ENCODE measurements at regions not wholly inside any gene's neighbourhood (a gene's known extent, or its start where the extent isn't known, plus 50 kb on each side); places are given as distances from the start of the nearest gene placed in this dataset.

- TF ChIP-seq CTCF (conservative IDR thresholded peaks at IDR 0.05; ENCODE audit: low read depth, low read length) (no peak), EZH2phosphoT487 (IDR thresholded peaks at IDR 0.05; ENCODE audit: borderline replicate concordance, low read length) (no peak), EZH2 (IDR thresholded peaks at IDR 0.05; ENCODE audit: low read length, unreplicated experiment) (no peak)
Measured at GRCh38 chr14:25484906-25485305, 435.0 kb upstream of the STXBP6 start.

Measured in PC-3 (cell line).